HG03097 (cell line): ENCODE measurements at regions not wholly inside any gene's neighbourhood (a gene's known extent, or its start where the extent isn't known, plus 50 kb on each side); places are given as distances from the start of the nearest gene placed in this dataset.

Experiments used
- ATAC-seq: cut with Tn5 transposase; IDR thresholded peaks from one replicate; pipeline ENCODE4 v1.9.1; 2021; ENCODE audit not compliant: unreplicated experiment, low FRiP score

GRCh38 chr14:54299410-54300363, 97.1 kb upstream of the CDKN3 start:
- no peak for ATAC-seq

GRCh38 chr14:54300881-54301280, 95.9 kb upstream of the CDKN3 start:
- ATAC-seq, result no peak

GRCh38 chr14:54301359-54301758, 95.4 kb upstream of the CDKN3 start:
- ATAC-seq, result no peak

- no peak for ATAC-seq
Observed at GRCh38 chr14:54306806-54307205, 90.0 kb upstream of the CDKN3 start.

- ATAC-seq, result no peak
Observed at GRCh38 chr14:54309615-54310014, 87.2 kb upstream of the CDKN3 start.

- ATAC-seq, result no peak
Observed at GRCh38 chr14:54310151-54310850, 86.5 kb upstream of the CDKN3 start.

- ATAC-seq, result no peak
Observed at GRCh38 chr14:54310851-54311228, 86.0 kb upstream of the CDKN3 start.

- ATAC-seq, result no peak
Observed at GRCh38 chr14:54312166-54312801, 84.5 kb upstream of the CDKN3 start.

GRCh38 chr14:54314365-54315104, 82.3 kb upstream of the CDKN3 start:
- ATAC-seq, result no peak

GRCh38 chr14:54316652-54317051, 80.2 kb upstream of the CDKN3 start:
- ATAC-seq, result no peak

GRCh38 chr14:54317391-54317790, 79.4 kb upstream of the CDKN3 start:
- ATAC-seq, result no peak

GRCh38 chr14:54322246-54322645, 74.6 kb upstream of the CDKN3 start:
- ATAC-seq, result no peak

GRCh38 chr14:54322701-54323337, 74.0 kb upstream of the CDKN3 start:
- no peak for ATAC-seq

- no peak for ATAC-seq
Observed at GRCh38 chr14:54325766-54326165, 71.0 kb upstream of the CDKN3 start.

GRCh38 chr14:54329082-54329695, 67.6 kb upstream of the CDKN3 start:
- no peak for ATAC-seq

GRCh38 chr14:54330876-54331275, 65.9 kb upstream of the CDKN3 start:
- no peak for ATAC-seq

GRCh38 chr14:54331516-54331915, 65.3 kb upstream of the CDKN3 start:
- no peak for ATAC-seq

GRCh38 chr14:54332490-54332889, 64.3 kb upstream of the CDKN3 start:
- ATAC-seq, result no peak

- ATAC-seq, result no peak
Observed at GRCh38 chr14:54333511-54333910, 63.3 kb upstream of the CDKN3 start.
